Stimulated activated CD8-positive, alpha-beta memory T cell treated with anti-CD3 and anti-CD28 coated beads, Interleukin-2, amount 100 ng/mL, for 48 hours (primary cell): ENCODE measurements at regions not wholly inside any gene's neighbourhood (a gene's known extent, or its start where the extent isn't known, plus 50 kb on each side); places are given as distances from the start of the nearest gene placed in this dataset.
"Not testable (repeated sequence)": the region's sequence is repeated elsewhere in the genome, so short reads cannot be mapped to it uniquely, and the experiment has no call there.

Experiments
- DNase-seq, 2 donors: peaks; one replicate each; pipeline ENCODE4 v3.0.0-alpha.2; 2020; ENCODE audit warnings: low read depth in 2 of 2

- no peak for DNase-seq
Measured at GRCh38 chr13:23947893-23948292, 50.6 kb upstream of the C1QTNF9B start.

- no peak for DNase-seq
Measured at GRCh38 chr13:23949200-23949599, 51.9 kb upstream of the C1QTNF9B start.

GRCh38 chr13:23949736-23950135, 52.4 kb upstream of the C1QTNF9B start:
- no peak for DNase-seq

GRCh38 chr13:23950736-23951510, 53.6 kb upstream of the C1QTNF9B start:
- DNase-seq, result no peak

GRCh38 chr13:23952796-23953195, 55.5 kb upstream of the C1QTNF9B start:
- DNase-seq, result no peak

GRCh38 chr13:23953860-23954512, 56.7 kb upstream of the C1QTNF9B start:
- no peak for DNase-seq

- DNase-seq, result no peak
Measured at GRCh38 chr13:23955064-23955463, 57.8 kb upstream of the C1QTNF9B start.

GRCh38 chr13:23956106-23956505, 58.8 kb upstream of the C1QTNF9B start:
- no peak for DNase-seq

- DNase-seq, result no peak
Measured at GRCh38 chr13:23957981-23958380, 60.7 kb upstream of the C1QTNF9B start.

GRCh38 chr13:23959231-23959862, 62.0 kb upstream of the C1QTNF9B start:
- no peak for DNase-seq

GRCh38 chr13:23960566-23961156, 63.4 kb upstream of the C1QTNF9B start:
- DNase-seq, result no peak

GRCh38 chr13:23963184-23963931, 66.1 kb upstream of the C1QTNF9B start:
- DNase-seq, result no peak

GRCh38 chr13:23963947-23964346, 66.6 kb upstream of the C1QTNF9B start:
- DNase-seq, result no peak

GRCh38 chr13:23965346-23965745, 68.0 kb upstream of the C1QTNF9B start:
- DNase-seq, result no peak

- no peak for DNase-seq
Measured at GRCh38 chr13:23966221-23966690, 69.0 kb upstream of the C1QTNF9B start.

- no peak for DNase-seq
Measured at GRCh38 chr13:23966691-23967615, 69.7 kb upstream of the C1QTNF9B start.

- not testable (repeated sequence) for DNase-seq
Measured at GRCh38 chr13:23967792-23968191, 70.5 kb upstream of the C1QTNF9B start.

GRCh38 chr13:23969647-23970046, 72.3 kb upstream of the C1QTNF9B start:
- DNase-seq, result no peak

GRCh38 chr13:23979361-23980159, 82.3 kb upstream of the C1QTNF9B start:
- DNase-seq, result peak in 1 of 2 donors; percentile 10

- DNase-seq, result peak; percentile 89 to 90
Measured at GRCh38 chr13:23980160-23980551, 82.9 kb upstream of the C1QTNF9B start.
